SH-SY5Y (cell line): ENCODE measurements at regions not wholly inside any gene's neighbourhood (a gene's known extent, or its start where the extent isn't known, plus 50 kb on each side); places are given as distances from the start of the nearest gene placed in this dataset.

ENCODE experiments used
- GATA2 ChIP-seq: IDR thresholded peaks from 2 replicates; pipeline ENCODE4 v1.6.1; 2011; ENCODE audit warnings: mild to moderate bottlenecking, low read depth, low read length
- GATA3 ChIP-seq: IDR thresholded peaks from 2 replicates; pipeline ENCODE4 v1.6.1; 2011; ENCODE audit warnings: low read depth, mild to moderate bottlenecking, low read length, moderate library complexity

DNA sequence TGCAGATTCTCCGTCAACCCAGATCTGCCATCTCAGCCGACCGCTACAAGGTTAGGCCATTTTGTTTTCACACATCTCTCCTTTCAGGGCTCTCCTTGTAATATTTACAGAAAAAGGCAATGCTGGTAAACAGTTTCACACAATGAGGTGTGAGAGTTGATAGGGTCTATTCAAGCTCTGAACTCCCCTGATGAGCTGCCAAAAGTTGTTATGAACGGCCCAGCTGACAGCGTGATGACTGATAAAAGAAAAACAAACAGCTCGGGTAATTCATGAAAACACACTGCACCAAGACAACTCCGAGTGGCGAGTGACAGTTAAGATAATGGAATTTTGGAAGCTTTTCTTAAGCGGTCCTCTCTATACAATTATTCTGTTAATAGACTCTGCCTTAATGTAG lies 68.1 kb upstream of the IRX5 start:
- TF ChIP-seq GATA2 (no peak), GATA3 (no peak)
